Liver (tissue), 7 donors: ENCODE measurements at regions not wholly inside any gene's neighbourhood (a gene's known extent, or its start where the extent isn't known, plus 50 kb on each side); places are given as distances from the start of the nearest gene placed in this dataset.

Experiments used
- DNase-seq: peaks from one replicate; pipeline ENCODE4 v3.0.0-alpha.2; 2017; ENCODE audit warnings: low spot score
- H3K27ac ChIP-seq, 2 donors: one replicate each; pipeline ENCODE4 v1.7.0; 2013; ENCODE audit warnings: inconsistent platforms in 2 of 2, low read length in 2 of 2, control low read depth in 1 of 2, low read depth in 1 of 2, mild to moderate bottlenecking in 1 of 2
- H3K27me3 ChIP-seq, 4 donors: one replicate each; pipeline versions ENCODE4 v1.6.1 to v1.7.0; 2013; ENCODE audit warnings: low read length in 3 of 4, inconsistent platforms in 1 of 4, mild to moderate bottlenecking in 1 of 4, moderate library complexity in 1 of 4; ENCODE audit not compliant: control insufficient read depth in 4 of 4, insufficient read depth in 4 of 4
- H3K36me3 ChIP-seq, 4 donors: one replicate each; pipeline versions ENCODE4 v1.6.1 to v1.7.0; 2013; ENCODE audit warnings: low read length in 3 of 4, mild to moderate bottlenecking in 3 of 4, low read depth in 1 of 4, moderate library complexity in 1 of 4; ENCODE audit not compliant: control insufficient read depth in 4 of 4, insufficient read depth in 3 of 4
- H3K4me1 ChIP-seq, 4 donors: one replicate each; pipeline versions ENCODE4 v1.6.1 to v1.7.0; 2013; ENCODE audit warnings: low read length in 3 of 4, mild to moderate bottlenecking in 3 of 4, moderate library complexity in 1 of 4; ENCODE audit not compliant: control insufficient read depth in 4 of 4, insufficient read depth in 4 of 4
- H3K4me3 ChIP-seq, 3 donors: one replicate each; pipeline versions ENCODE4 v1.6.1 to v1.7.0; 2013; ENCODE audit warnings: low read length in 3 of 3, control low read depth in 1 of 3, low read depth in 1 of 3, mild to moderate bottlenecking in 1 of 3
- H3K9ac ChIP-seq, 2 donors: one replicate each; pipeline ENCODE4 v1.7.0; 2013; ENCODE audit warnings: low read length in 2 of 2, mild to moderate bottlenecking in 2 of 2, moderate library complexity in 2 of 2, control low read depth in 1 of 2, low read depth in 1 of 2
- H3K9me3 ChIP-seq, 4 donors: one replicate each; pipeline versions ENCODE4 v1.6.1 to v1.7.0; 2013; ENCODE audit warnings: low read length in 3 of 4; ENCODE audit not compliant: control insufficient read depth in 4 of 4
- ATF3 ChIP-seq: IDR thresholded peaks from 2 replicates; pipeline ENCODE4 v1.6.1; 2016; ENCODE audit warnings: antibody characterized with exemption
- EGR1 ChIP-seq, 2 donors: IDR thresholded peaks; 2 replicates each; pipeline ENCODE4 v1.6.1; 2016 to 2018; ENCODE audit warnings: antibody characterized with exemption in 2 of 2, low read depth in 2 of 2
- FOXA1 ChIP-seq: IDR thresholded peaks from 2 replicates; pipeline ENCODE4 v1.6.1; 2016; ENCODE audit warnings: antibody characterized with exemption
- FOXA2 ChIP-seq: IDR thresholded peaks from 2 replicates; pipeline ENCODE4 v1.6.1; 2016; ENCODE audit warnings: antibody characterized with exemption
- GABPA ChIP-seq, 2 donors: IDR thresholded peaks in 1 of 2; conservative IDR thresholded peaks in 1 of 2; 2 replicates each; pipeline ENCODE4 v1.6.1; 2016; ENCODE audit warnings: antibody characterized with exemption in 2 of 2, mild to moderate bottlenecking in 1 of 2, moderate library complexity in 1 of 2
- HNF4A ChIP-seq, 2 donors: conservative IDR thresholded peaks; 2 replicates each; pipeline ENCODE4 v1.6.1; 2016; ENCODE audit warnings: antibody characterized with exemption in 2 of 2, mild to moderate bottlenecking in 2 of 2
- JUND ChIP-seq, 2 donors: IDR thresholded peaks; 2 replicates each; pipeline ENCODE4 v1.6.1; 2016; ENCODE audit warnings: antibody characterized with exemption in 2 of 2
- MAX ChIP-seq: IDR thresholded peaks from 2 replicates; pipeline ENCODE4 v1.6.1; 2016; ENCODE audit warnings: antibody characterized with exemption
- NR2F2 ChIP-seq: IDR thresholded peaks from 2 replicates; pipeline ENCODE4 v1.6.1; 2016; ENCODE audit warnings: antibody characterized with exemption
- RAD21 ChIP-seq, 2 donors: IDR thresholded peaks; 2 replicates each; pipeline ENCODE4 v1.6.1; 2016; ENCODE audit warnings: antibody characterized with exemption in 2 of 2, mild to moderate bottlenecking in 2 of 2
- REST ChIP-seq: IDR thresholded peaks from 2 replicates; pipeline ENCODE4 v1.6.1; 2016; ENCODE audit warnings: antibody characterized with exemption, mild to moderate bottlenecking
- RXRA ChIP-seq, 2 donors: IDR thresholded peaks; 2 replicates each; pipeline ENCODE4 v1.6.1; 2017 to 2018; ENCODE audit warnings: antibody characterized with exemption in 2 of 2, mild to moderate bottlenecking in 1 of 2
- SP1 ChIP-seq: IDR thresholded peaks from 2 replicates; pipeline ENCODE4 v1.6.1; 2018; ENCODE audit warnings: antibody characterized with exemption, mild to moderate bottlenecking
- TAF1 ChIP-seq: conservative IDR thresholded peaks from 2 replicates; pipeline ENCODE4 v1.6.1; 2016; ENCODE audit warnings: antibody characterized with exemption, mild to moderate bottlenecking
- YY1 ChIP-seq: IDR thresholded peaks from 2 replicates; pipeline ENCODE4 v1.6.1; 2016; ENCODE audit warnings: antibody characterized with exemption, mild to moderate bottlenecking
- ZBTB33 ChIP-seq: IDR thresholded peaks from 2 replicates; pipeline ENCODE4 v1.6.1; 2016; ENCODE audit warnings: antibody characterized with exemption
- WGBS: extraction: QIAGEN DNeasy Blood & Tissue Kit; methylation state at CpG from one replicate; pipeline ENCODE4 v1.1.7; 2013; 5-methylcytosine and 5-hydroxymethylcytosine counted together
- donor health status: healthy.
- donor health status: healthy.
- donor health status: healthy.
- donor health status: healthy.

- no peaks in the 10 kb centered on the region for H3K27me3 ChIP-seq
- H3K36me3 ChIP-seq: no peaks in the 10 kb centered on the region
- no peak overlapping the region for H3K9ac ChIP-seq
- no peaks in the 10 kb centered on the region for H3K9me3 ChIP-seq
- no peak for DNase-seq
- H3K4me3 ChIP-seq: no peak overlapping the region
- H3K27ac ChIP-seq: no peak overlapping the region
- no peaks in the 10 kb centered on the region for H3K4me1 ChIP-seq
- 61% methylated on average over 3 of the region's 3 CpGs for WGBS
- TF ChIP-seq RAD21 (IDR thresholded peaks at IDR 0.05): no peak
- TF ChIP-seq REST: no peak
- TF ChIP-seq NR2F2: no peak
- no peak for TF ChIP-seq FOXA1
- no peak for TF ChIP-seq SP1
- TF ChIP-seq JUND (IDR thresholded peaks at IDR 0.05): no peak
- no peak for TF ChIP-seq ZBTB33
- no peak for TF ChIP-seq TAF1
- TF ChIP-seq HNF4A (conservative IDR thresholded peaks at IDR 0.05): no peak
- TF ChIP-seq MAX: no peak
- TF ChIP-seq GABPA (IDR thresholded peaks at IDR 0.05 in 1 of 2, conservative IDR thresholded peaks at IDR 0.05 in 1 of 2): no peak
- TF ChIP-seq YY1: no peak
- no peak for TF ChIP-seq EGR1 (IDR thresholded peaks at IDR 0.05; ENCODE audit: low read depth in 2 of 2)
Observed at GRCh38 chr9:26727471-26727870, 165.1 kb downstream of the CAAP1 start.

GRCh38 chr9:26725573-26725972 lies 167.0 kb downstream of the CAAP1 start:
- Histone ChIP-seq H3K36me3 (no peaks in the 10 kb centered on the region), H3K4me1 (no peaks in the 10 kb centered on the region), H3K4me3 (no peak overlapping the region), H3K9ac (no peak overlapping the region), H3K9me3 (no peaks in the 10 kb centered on the region), H3K27ac (no peak overlapping the region), H3K27me3 (no peaks in the 10 kb centered on the region)
- 64% methylated on average over 3 of the region's 3 CpGs for WGBS
- TF ChIP-seq HNF4A (conservative IDR thresholded peaks at IDR 0.05): no peak
- no peak for TF ChIP-seq ZBTB33
- no peak for TF ChIP-seq RAD21 (IDR thresholded peaks at IDR 0.05)
- no peak for TF ChIP-seq FOXA2
- no peak for TF ChIP-seq ATF3
- no peak for TF ChIP-seq NR2F2
- no peak for TF ChIP-seq EGR1 (IDR thresholded peaks at IDR 0.05; ENCODE audit: low read depth in 2 of 2)
- TF ChIP-seq RXRA (IDR thresholded peaks at IDR 0.05): no peak
- TF ChIP-seq JUND (IDR thresholded peaks at IDR 0.05): no peak
- DNase-seq: no peak
